GM23338 (cell line): ENCODE measurements at regions not wholly inside any gene's neighbourhood (a gene's known extent, or its start where the extent isn't known, plus 50 kb on each side); places are given as distances from the start of the nearest gene placed in this dataset.

Source experiments
- ATAC-seq: fragments of 200-7000 bp; cut with Tn5 transposase; 3 replicates; pipeline ENCODE4 v1.9.1; 2020
- DNase-seq: peaks from one replicate; pipeline ENCODE4 v3.0.0-alpha.2; 2015; ENCODE audit warnings: low spot score
- H2AFZ ChIP-seq: fragments of 200-600 bp; sonication (generic); 2 replicates; pipeline ENCODE4 v1.8.0; 2016; ENCODE audit warnings: antibody characterized with exemption, mild to moderate bottlenecking, moderate library complexity
- H3F3A ChIP-seq: fragments of 200-600 bp; sonication (generic); replicated peaks from 2 replicates; pipeline ENCODE4 v1.8.0; 2017; ENCODE audit warnings: antibody characterized with exemption, mixed run types, low read depth
- H3K27ac ChIP-seq: fragments of 200-600 bp; sonication (generic); 2 replicates; pipeline ENCODE4 v1.6.1; 2016; ENCODE audit warnings: low read depth
- H3K27me3 ChIP-seq: fragments of 200-600 bp; sonication (generic); 2 replicates; pipeline ENCODE4 v1.8.0; 2016; ENCODE audit warnings: mild to moderate bottlenecking, mixed run types, moderate library complexity; ENCODE audit not compliant: insufficient read depth
- H3K36me3 ChIP-seq: fragments of 200-600 bp; sonication (generic); 2 replicates; pipeline ENCODE4 v1.8.0; 2016; ENCODE audit warnings: mild to moderate bottlenecking; ENCODE audit not compliant: insufficient read depth
- H3K4me1 ChIP-seq: fragments of 200-600 bp; sonication (generic); 2 replicates; pipeline ENCODE4 v1.8.0; 2016; ENCODE audit warnings: mild to moderate bottlenecking, moderate library complexity; ENCODE audit not compliant: insufficient read depth
- H3K4me2 ChIP-seq: fragments of 200-600 bp; sonication (generic); 2 replicates; pipeline ENCODE4 v1.7.1; 2017; ENCODE audit warnings: mixed run types
- H3K4me3 ChIP-seq: fragments of 200-600 bp; sonication (generic); 2 replicates; pipeline ENCODE4 v1.6.1; 2016; ENCODE audit warnings: mixed run types
- H3K79me2 ChIP-seq: fragments of 200-600 bp; sonication (generic); replicated peaks from 2 replicates; pipeline ENCODE4 v1.8.0; 2017; ENCODE audit warnings: mild to moderate bottlenecking; ENCODE audit not compliant: insufficient read depth
- H3K9me2 ChIP-seq: fragments of 200-600 bp; sonication (generic); 2 replicates; pipeline ENCODE4 v1.8.0; 2017; ENCODE audit not compliant: insufficient read depth
- H4K20me1 ChIP-seq: fragments of 200-600 bp; sonication (generic); replicated peaks from 2 replicates; pipeline ENCODE4 v1.8.0; 2017; ENCODE audit warnings: mild to moderate bottlenecking; ENCODE audit not compliant: insufficient read depth
- H3K27ac Mint-ChIP-seq: 2 replicates; pipeline ENCODE4 v1.8.0; 2020; ENCODE audit warnings: inconsistent platforms, mild to moderate bottlenecking, moderate library complexity, mixed read lengths
- H3K27me3 Mint-ChIP-seq: 3 replicates; pipeline ENCODE4 v1.8.0; 2022; ENCODE audit warnings: low read depth, mild to moderate bottlenecking, moderate library complexity, mixed read lengths, inconsistent platforms; ENCODE audit not compliant: insufficient read depth, poor library complexity
- H3K36me3 Mint-ChIP-seq: 3 replicates; pipeline ENCODE4 v1.8.0; 2021; ENCODE audit warnings: low read depth, mild to moderate bottlenecking, inconsistent platforms, moderate library complexity, mixed read lengths
- H3K4me1 Mint-ChIP-seq: 3 replicates; pipeline ENCODE4 v1.8.0; 2020; ENCODE audit warnings: mild to moderate bottlenecking, inconsistent platforms, mixed read lengths
- H3K4me3 Mint-ChIP-seq: 3 replicates; pipeline ENCODE4 v1.8.0; 2021; ENCODE audit warnings: moderate library complexity, mild to moderate bottlenecking, inconsistent platforms, mixed read lengths
- H3K9me3 Mint-ChIP-seq: 3 replicates; pipeline ENCODE4 v1.8.0; 2020; ENCODE audit warnings: moderate library complexity, mild to moderate bottlenecking, inconsistent platforms, mixed read lengths
- CREB1 ChIP-seq: fragments of 250-450 bp; sonication (Bioruptor Pico); IDR thresholded peaks from 2 replicates; pipeline ENCODE4 v1.5.0; 2020; ENCODE audit warnings: low read depth, mild to moderate bottlenecking, moderate library complexity
- EZH2 ChIP-seq: fragments of 200-600 bp; sonication (generic); IDR thresholded peaks from one replicate; pipeline ENCODE4 v1.8.0; 2017; ENCODE audit warnings: antibody characterized with exemption, mild to moderate bottlenecking, low read depth; ENCODE audit not compliant: unreplicated experiment
- EZH2phosphoT487 ChIP-seq: fragments of 200-600 bp; sonication (generic); IDR thresholded peaks from one replicate; pipeline ENCODE4 v1.8.1; 2018; ENCODE audit warnings: antibody characterized with exemption; ENCODE audit not compliant: unreplicated experiment
- JUNB ChIP-seq: IDR thresholded peaks from one replicate; pipeline ENCODE4 v1.6.1; 2016; ENCODE audit warnings: antibody characterized with exemption; ENCODE audit not compliant: unreplicated experiment
- NANOG ChIP-seq: IDR thresholded peaks from 2 replicates; pipeline ENCODE4 v1.6.1; 2016; ENCODE audit warnings: antibody characterized with exemption, borderline replicate concordance
- POLR2AphosphoS5 ChIP-seq: IDR thresholded peaks from 2 replicates; pipeline ENCODE4 v1.6.1; 2016; ENCODE audit warnings: antibody characterized with exemption, low read depth
- STAT1 ChIP-seq: IDR thresholded peaks from one replicate; pipeline ENCODE4 v1.6.1; 2016; ENCODE audit warnings: antibody characterized with exemption; ENCODE audit not compliant: unreplicated experiment
- ZNF114 ChIP-seq: fragments of 250-450 bp; sonication (Bioruptor Pico); IDR thresholded peaks from 2 replicates; pipeline ENCODE4 v1.5.0; 2020; ENCODE audit warnings: mild to moderate bottlenecking, moderate library complexity
- ZNF331 ChIP-seq: fragments of 250-450 bp; sonication (Bioruptor Pico); IDR thresholded peaks from 2 replicates; pipeline ENCODE4 v1.5.0; 2020; ENCODE audit warnings: low read depth, mild to moderate bottlenecking, moderate library complexity
- TF ChIP-seq, protein P1 (sequence below): fragments of 250-450 bp; sonication (Bioruptor Pico); IDR thresholded peaks from 2 replicates; pipeline ENCODE4 v1.5.0; 2020; ENCODE audit warnings: mild to moderate bottlenecking, moderate library complexity
- TF ChIP-seq, protein P2 (sequence below), 2 experiments: fragments of 200-600 bp in 1 of 2; sonication (generic) in 1 of 2; conservative IDR thresholded peaks; 2 replicates each; pipeline versions ENCODE4 v1.5.1 to v1.6.1; 2016 to 2017; ENCODE audit warnings: antibody characterized with exemption in 2 of 2, low read depth in 2 of 2, mild to moderate bottlenecking in 2 of 2, moderate library complexity in 1 of 2
- TF ChIP-seq, protein P3 (sequence below): IDR thresholded peaks from one replicate; pipeline ENCODE4 v1.6.1; 2018; ENCODE audit warnings: antibody characterized with exemption; ENCODE audit not compliant: unreplicated experiment
- TF ChIP-seq, protein P4 (sequence below): IDR thresholded peaks from 2 replicates; pipeline ENCODE4 v1.6.1; 2016; ENCODE audit warnings: antibody characterized with exemption

DNA sequence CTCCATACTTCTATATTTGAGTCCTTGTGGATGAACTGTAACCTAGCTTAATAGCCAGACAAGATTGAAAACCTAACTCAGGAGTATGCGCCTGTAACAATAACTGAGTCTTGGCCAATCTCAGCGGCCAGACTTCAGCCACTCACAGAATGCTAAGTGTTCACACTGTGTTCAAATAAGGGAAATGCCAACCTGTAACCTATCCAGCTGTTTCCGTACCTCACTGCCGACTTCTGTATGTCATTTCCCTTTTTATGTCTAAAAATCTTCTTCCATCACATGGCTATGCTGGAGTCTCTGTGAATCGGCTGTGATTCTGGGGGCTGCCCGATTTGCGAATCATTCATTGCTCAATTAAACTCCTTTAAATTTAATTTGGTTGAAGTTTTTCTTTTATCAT, 169.2 kb downstream of the NFKBIZ start:
- no peaks in the 10 kb centered on the region; the same call in 2 of the 3 replicates for H3K9me3 Mint-ChIP-seq
- H3K36me3 Mint-ChIP-seq = no peaks in the 10 kb centered on the region
- TF ChIP-seq, protein P1, sequence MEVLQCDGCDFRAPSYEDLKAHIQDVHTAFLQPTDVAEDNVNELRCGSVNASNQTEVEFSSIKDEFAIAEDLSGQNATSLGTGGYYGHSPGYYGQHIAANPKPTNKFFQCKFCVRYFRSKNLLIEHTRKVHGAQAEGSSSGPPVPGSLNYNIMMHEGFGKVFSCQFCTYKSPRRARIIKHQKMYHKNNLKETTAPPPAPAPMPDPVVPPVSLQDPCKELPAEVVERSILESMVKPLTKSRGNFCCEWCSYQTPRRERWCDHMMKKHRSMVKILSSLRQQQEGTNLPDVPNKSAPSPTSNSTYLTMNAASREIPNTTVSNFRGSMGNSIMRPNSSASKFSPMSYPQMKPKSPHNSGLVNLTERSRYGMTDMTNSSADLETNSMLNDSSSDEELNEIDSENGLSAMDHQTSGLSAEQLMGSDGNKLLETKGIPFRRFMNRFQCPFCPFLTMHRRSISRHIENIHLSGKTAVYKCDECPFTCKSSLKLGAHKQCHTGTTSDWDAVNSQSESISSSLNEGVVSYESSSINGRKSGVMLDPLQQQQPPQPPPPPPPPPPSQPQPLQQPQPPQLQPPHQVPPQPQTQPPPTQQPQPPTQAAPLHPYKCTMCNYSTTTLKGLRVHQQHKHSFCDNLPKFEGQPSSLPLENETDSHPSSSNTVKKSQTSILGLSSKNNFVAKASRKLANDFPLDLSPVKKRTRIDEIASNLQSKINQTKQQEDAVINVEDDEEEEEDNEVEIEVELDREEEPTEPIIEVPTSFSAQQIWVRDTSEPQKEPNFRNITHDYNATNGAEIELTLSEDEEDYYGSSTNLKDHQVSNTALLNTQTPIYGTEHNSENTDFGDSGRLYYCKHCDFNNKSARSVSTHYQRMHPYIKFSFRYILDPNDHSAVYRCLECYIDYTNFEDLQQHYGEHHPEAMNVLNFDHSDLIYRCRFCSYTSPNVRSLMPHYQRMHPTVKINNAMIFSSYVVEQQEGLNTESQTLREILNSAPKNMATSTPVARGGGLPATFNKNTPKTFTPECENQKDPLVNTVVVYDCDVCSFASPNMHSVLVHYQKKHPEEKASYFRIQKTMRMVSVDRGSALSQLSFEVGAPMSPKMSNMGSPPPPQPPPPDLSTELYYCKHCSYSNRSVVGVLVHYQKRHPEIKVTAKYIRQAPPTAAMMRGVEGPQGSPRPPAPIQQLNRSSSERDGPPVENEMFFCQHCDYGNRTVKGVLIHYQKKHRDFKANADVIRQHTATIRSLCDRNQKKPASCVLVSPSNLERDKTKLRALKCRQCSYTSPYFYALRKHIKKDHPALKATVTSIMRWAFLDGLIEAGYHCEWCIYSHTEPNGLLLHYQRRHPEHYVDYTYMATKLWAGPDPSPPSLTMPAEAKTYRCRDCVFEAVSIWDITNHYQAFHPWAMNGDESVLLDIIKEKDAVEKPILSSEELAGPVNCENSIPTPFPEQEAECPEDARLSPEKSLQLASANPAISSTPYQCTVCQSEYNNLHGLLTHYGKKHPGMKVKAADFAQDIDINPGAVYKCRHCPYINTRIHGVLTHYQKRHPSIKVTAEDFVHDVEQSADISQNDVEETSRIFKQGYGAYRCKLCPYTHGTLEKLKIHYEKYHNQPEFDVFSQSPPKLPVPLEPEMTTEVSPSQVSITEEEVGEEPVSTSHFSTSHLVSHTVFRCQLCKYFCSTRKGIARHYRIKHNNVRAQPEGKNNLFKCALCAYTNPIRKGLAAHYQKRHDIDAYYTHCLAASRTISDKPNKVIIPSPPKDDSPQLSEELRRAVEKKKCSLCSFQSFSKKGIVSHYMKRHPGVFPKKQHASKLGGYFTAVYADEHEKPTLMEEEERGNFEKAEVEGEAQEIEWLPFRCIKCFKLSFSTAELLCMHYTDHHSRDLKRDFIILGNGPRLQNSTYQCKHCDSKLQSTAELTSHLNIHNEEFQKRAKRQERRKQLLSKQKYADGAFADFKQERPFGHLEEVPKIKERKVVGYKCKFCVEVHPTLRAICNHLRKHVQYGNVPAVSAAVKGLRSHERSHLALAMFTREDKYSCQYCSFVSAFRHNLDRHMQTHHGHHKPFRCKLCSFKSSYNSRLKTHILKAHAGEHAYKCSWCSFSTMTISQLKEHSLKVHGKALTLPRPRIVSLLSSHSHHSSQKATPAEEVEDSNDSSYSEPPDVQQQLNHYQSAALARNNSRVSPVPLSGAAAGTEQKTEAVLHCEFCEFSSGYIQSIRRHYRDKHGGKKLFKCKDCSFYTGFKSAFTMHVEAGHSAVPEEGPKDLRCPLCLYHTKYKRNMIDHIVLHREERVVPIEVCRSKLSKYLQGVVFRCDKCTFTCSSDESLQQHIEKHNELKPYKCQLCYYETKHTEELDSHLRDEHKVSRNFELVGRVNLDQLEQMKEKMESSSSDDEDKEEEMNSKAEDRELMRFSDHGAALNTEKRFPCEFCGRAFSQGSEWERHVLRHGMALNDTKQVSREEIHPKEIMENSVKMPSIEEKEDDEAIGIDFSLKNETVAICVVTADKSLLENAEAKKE (CRISPR knock-in tag) = no peak
- TF ChIP-seq EZH2phosphoT487 = no peak
- no peak for TF ChIP-seq EZH2
- TF ChIP-seq NANOG = no peak
- no peak for TF ChIP-seq ZNF331
- TF ChIP-seq, protein P2, sequence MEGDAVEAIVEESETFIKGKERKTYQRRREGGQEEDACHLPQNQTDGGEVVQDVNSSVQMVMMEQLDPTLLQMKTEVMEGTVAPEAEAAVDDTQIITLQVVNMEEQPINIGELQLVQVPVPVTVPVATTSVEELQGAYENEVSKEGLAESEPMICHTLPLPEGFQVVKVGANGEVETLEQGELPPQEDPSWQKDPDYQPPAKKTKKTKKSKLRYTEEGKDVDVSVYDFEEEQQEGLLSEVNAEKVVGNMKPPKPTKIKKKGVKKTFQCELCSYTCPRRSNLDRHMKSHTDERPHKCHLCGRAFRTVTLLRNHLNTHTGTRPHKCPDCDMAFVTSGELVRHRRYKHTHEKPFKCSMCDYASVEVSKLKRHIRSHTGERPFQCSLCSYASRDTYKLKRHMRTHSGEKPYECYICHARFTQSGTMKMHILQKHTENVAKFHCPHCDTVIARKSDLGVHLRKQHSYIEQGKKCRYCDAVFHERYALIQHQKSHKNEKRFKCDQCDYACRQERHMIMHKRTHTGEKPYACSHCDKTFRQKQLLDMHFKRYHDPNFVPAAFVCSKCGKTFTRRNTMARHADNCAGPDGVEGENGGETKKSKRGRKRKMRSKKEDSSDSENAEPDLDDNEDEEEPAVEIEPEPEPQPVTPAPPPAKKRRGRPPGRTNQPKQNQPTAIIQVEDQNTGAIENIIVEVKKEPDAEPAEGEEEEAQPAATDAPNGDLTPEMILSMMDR (conservative IDR thresholded peaks at IDR 0.05; ENCODE audit: low read depth in 2 of 2) = no peak
- no peak for TF ChIP-seq CREB1 (CRISPR knock-in tag)
- TF ChIP-seq STAT1 = no peak
- no peak for TF ChIP-seq ZNF114 (CRISPR knock-in tag)
- TF ChIP-seq, protein P3, sequence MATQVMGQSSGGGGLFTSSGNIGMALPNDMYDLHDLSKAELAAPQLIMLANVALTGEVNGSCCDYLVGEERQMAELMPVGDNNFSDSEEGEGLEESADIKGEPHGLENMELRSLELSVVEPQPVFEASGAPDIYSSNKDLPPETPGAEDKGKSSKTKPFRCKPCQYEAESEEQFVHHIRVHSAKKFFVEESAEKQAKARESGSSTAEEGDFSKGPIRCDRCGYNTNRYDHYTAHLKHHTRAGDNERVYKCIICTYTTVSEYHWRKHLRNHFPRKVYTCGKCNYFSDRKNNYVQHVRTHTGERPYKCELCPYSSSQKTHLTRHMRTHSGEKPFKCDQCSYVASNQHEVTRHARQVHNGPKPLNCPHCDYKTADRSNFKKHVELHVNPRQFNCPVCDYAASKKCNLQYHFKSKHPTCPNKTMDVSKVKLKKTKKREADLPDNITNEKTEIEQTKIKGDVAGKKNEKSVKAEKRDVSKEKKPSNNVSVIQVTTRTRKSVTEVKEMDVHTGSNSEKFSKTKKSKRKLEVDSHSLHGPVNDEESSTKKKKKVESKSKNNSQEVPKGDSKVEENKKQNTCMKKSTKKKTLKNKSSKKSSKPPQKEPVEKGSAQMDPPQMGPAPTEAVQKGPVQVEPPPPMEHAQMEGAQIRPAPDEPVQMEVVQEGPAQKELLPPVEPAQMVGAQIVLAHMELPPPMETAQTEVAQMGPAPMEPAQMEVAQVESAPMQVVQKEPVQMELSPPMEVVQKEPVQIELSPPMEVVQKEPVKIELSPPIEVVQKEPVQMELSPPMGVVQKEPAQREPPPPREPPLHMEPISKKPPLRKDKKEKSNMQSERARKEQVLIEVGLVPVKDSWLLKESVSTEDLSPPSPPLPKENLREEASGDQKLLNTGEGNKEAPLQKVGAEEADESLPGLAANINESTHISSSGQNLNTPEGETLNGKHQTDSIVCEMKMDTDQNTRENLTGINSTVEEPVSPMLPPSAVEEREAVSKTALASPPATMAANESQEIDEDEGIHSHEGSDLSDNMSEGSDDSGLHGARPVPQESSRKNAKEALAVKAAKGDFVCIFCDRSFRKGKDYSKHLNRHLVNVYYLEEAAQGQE = no peak
- TF ChIP-seq POLR2AphosphoS5 = no peak
- TF ChIP-seq, protein P4, sequence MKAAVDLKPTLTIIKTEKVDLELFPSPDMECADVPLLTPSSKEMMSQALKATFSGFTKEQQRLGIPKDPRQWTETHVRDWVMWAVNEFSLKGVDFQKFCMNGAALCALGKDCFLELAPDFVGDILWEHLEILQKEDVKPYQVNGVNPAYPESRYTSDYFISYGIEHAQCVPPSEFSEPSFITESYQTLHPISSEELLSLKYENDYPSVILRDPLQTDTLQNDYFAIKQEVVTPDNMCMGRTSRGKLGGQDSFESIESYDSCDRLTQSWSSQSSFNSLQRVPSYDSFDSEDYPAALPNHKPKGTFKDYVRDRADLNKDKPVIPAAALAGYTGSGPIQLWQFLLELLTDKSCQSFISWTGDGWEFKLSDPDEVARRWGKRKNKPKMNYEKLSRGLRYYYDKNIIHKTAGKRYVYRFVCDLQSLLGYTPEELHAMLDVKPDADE = no peak
- TF ChIP-seq JUNB = no peak
- no peaks in the 10 kb centered on the region for H3K79me2 ChIP-seq
- H3K4me3 Mint-ChIP-seq = no peak overlapping the region
- no peak overlapping the region for H3K27ac Mint-ChIP-seq
- H3K4me1 Mint-ChIP-seq = no peaks in the 10 kb centered on the region
- no peaks in the 10 kb centered on the region for H3K9me2 ChIP-seq
- no peaks in the 10 kb centered on the region for H3F3A ChIP-seq
- no peaks in the 10 kb centered on the region for H3K27me3 Mint-ChIP-seq
- H3K27ac ChIP-seq = no peak overlapping the region
- no peak overlapping the region for H2AFZ ChIP-seq
- H3K36me3 ChIP-seq = no peaks in the 10 kb centered on the region
- H4K20me1 ChIP-seq = no peaks in the 10 kb centered on the region
- ATAC-seq (no peak), DNase-seq (no peak)
- H3K4me2 ChIP-seq = no peak overlapping the region
- H3K4me3 ChIP-seq = no peak overlapping the region
- H3K4me1 ChIP-seq = no peaks in the 10 kb centered on the region
- H3K27me3 ChIP-seq = no peaks in the 10 kb centered on the region
